HCT116 (cell line): ENCODE measurements at regions not wholly inside any gene's neighbourhood (a gene's known extent, or its start where the extent isn't known, plus 50 kb on each side); places are given as distances from the start of the nearest gene placed in this dataset.

ENCODE experiments used
- ATAC-seq: fragments of 200-7000 bp; cut with Tn5 transposase; 2 replicates; pipeline ENCODE4 v1.9.1; 2020; ENCODE audit warnings: mild to moderate bottlenecking, moderate library complexity
- BruUV-seq: library from RNA; stranded (reverse); fragments of 400-500 nt; replicated peaks from 2 replicates; lab custom pipeline; 2021; lab: Mats Ljungman, UMichigan
- CTCF ChIA-PET: fragments of 300-600 bp; sonication (Branson Sonifier 250); formaldehyde crosslinking; loops from one replicate; lab custom pipeline; 2021; ENCODE audit warnings: antibody characterized with exemption; lab: Charles Lee
- POLR2A ChIA-PET: fragments of 300-600, 350-600 bp; sonication (Branson Sonifier 250); formaldehyde crosslinking; loops from one replicate; lab custom pipeline; 2021; ENCODE audit warnings: antibody characterized with exemption; lab: Charles Lee
- RAD21 ChIA-PET, 2 experiments: fragments of 300-600 bp; sonication (Branson Sonifier 250); formaldehyde crosslinking; loops; one replicate each; lab custom pipeline; 2023; ENCODE audit warnings: low total read pairs in 2 of 2; ENCODE audit not compliant: uncharacterized antibody in 2 of 2, unreplicated experiment in 2 of 2, low non-redundant PET in 1 of 2; lab: Charles Lee
- DNase-seq: peaks from one replicate; pipeline ENCODE4 v3.0.0-alpha.2; 2010; ENCODE audit warnings: low read depth, low spot score
- H2AFZ ChIP-seq: fragments of 200-600 bp; shearing (Covaris generic), sonication (generic); 2 replicates; pipeline ENCODE4 v1.6.1; 2017; ENCODE audit warnings: low read depth, mixed run types, mixed read lengths, antibody characterized with exemption, low read length; ENCODE audit not compliant: poor library complexity, severe bottlenecking
- H3K27ac ChIP-seq: 2 replicates; pipeline ENCODE4 v1.5.1; 2012; ENCODE audit warnings: low read depth, low read length
- H3K27me3 ChIP-seq: fragments of 200-600 bp; sonication (generic); 2 replicates; pipeline ENCODE4 v1.6.1; 2016; ENCODE audit warnings: mixed run types, low read length, mixed read lengths; ENCODE audit not compliant: insufficient read depth
- H3K36me3 ChIP-seq, 2 experiments: fragments of 200-500 bp in 1 of 2; fragments of 200-600 bp in 1 of 2; sonication (Bioruptor generic) in 1 of 2; sonication (generic) in 1 of 2; 2 replicates each; pipeline versions ENCODE4 v1.5.1 to v1.6.1; 2014 to 2016; ENCODE audit warnings: low read length in 2 of 2, inconsistent platforms in 1 of 2, mixed read lengths in 1 of 2, mixed run types in 1 of 2; ENCODE audit not compliant: insufficient read depth in 2 of 2, control insufficient read depth in 1 of 2
- H3K4me1 ChIP-seq, 2 experiments: fragments of 200-600 bp in 1 of 2; sonication (generic) in 1 of 2; 2 replicates each; pipeline versions ENCODE4 v1.5.1 to v1.6.1; 2012 to 2017; ENCODE audit warnings: low read length in 2 of 2, inconsistent platforms in 1 of 2, mild to moderate bottlenecking in 1 of 2, mixed read lengths in 1 of 2, mixed run types in 1 of 2, moderate library complexity in 1 of 2; ENCODE audit not compliant: insufficient read depth in 2 of 2, control insufficient read depth in 1 of 2
- H3K4me2 ChIP-seq: fragments of 200-600 bp; sonication (generic); 2 replicates; pipeline ENCODE4 v1.6.1; 2017; ENCODE audit warnings: mixed run types, low read length, mixed read lengths
- H3K4me3 ChIP-seq, 2 experiments: fragments of 200-600 bp in 1 of 2; sonication (generic) in 1 of 2; replicated peaks in 1 of 2; 2 replicates each; pipeline ENCODE4 v1.5.1; 2011 to 2016; ENCODE audit warnings: low read length in 2 of 2, control low read depth in 1 of 2, low read depth in 1 of 2, mild to moderate bottlenecking in 1 of 2, mixed read lengths in 1 of 2, mixed run types in 1 of 2
- H3K79me2 ChIP-seq: fragments of 200-600 bp; sonication (generic); 2 replicates; pipeline ENCODE4 v1.6.1; 2017; ENCODE audit warnings: mild to moderate bottlenecking, mixed run types, low read length, moderate library complexity, mixed read lengths; ENCODE audit not compliant: insufficient read depth
- H3K9ac ChIP-seq: fragments of 200-600 bp; sonication (generic); 2 replicates; pipeline ENCODE4 v1.6.1; 2016; ENCODE audit warnings: low read length, mixed read lengths
- H3K9me2 ChIP-seq: fragments of 200-600 bp; sonication (generic), shearing (Covaris generic); 2 replicates; pipeline ENCODE4 v1.6.1; 2017; ENCODE audit warnings: mixed run types, mild to moderate bottlenecking, moderate library complexity; ENCODE audit not compliant: insufficient read depth
- H3K9me3 ChIP-seq, 2 experiments: fragments of 200-500 bp in 1 of 2; fragments of 200-600 bp in 1 of 2; sonication (Bioruptor generic) in 1 of 2; sonication (generic) in 1 of 2; 2 replicates each; pipeline ENCODE4 v1.6.1; 2014 to 2017; ENCODE audit warnings: low read length in 2 of 2, mixed read lengths in 2 of 2, inconsistent platforms in 1 of 2, low read depth in 1 of 2, mild to moderate bottlenecking in 1 of 2, mixed run types in 1 of 2, moderate library complexity in 1 of 2; ENCODE audit not compliant: control insufficient read depth in 1 of 2, insufficient read depth in 1 of 2
- H4K20me1 ChIP-seq: fragments of 200-600 bp; sonication (generic), shearing (Covaris generic); 2 replicates; pipeline ENCODE4 v1.6.1; 2017; ENCODE audit warnings: mixed run types, mild to moderate bottlenecking, moderate library complexity; ENCODE audit not compliant: insufficient read depth
- CEBPB ChIP-seq: IDR thresholded peaks from 2 replicates; pipeline ENCODE4 v1.6.1; 2012; ENCODE audit warnings: low read depth
- EGR1 ChIP-seq: IDR thresholded peaks from 2 replicates; pipeline ENCODE4 v1.6.1; 2012; ENCODE audit warnings: low read depth
- POLR2A ChIP-seq: IDR thresholded peaks from 2 replicates; pipeline ENCODE4 v1.7.0; 2011; ENCODE audit warnings: borderline replicate concordance; ENCODE audit not compliant: insufficient read depth, insufficient read length; ENCODE audit errors: extremely low read depth
- SIN3A ChIP-seq: IDR thresholded peaks from 2 replicates; pipeline ENCODE4 v1.6.1; 2012; ENCODE audit warnings: low read depth
- SRF ChIP-seq: IDR thresholded peaks from 2 replicates; pipeline ENCODE4 v1.6.1; 2012; ENCODE audit warnings: low read depth
- YY1 ChIP-seq: IDR thresholded peaks from 2 replicates; pipeline ENCODE4 v1.6.1; 2011; ENCODE audit warnings: low read length, low read depth, moderate library complexity, mild to moderate bottlenecking; ENCODE audit not compliant: insufficient replicate concordance; ENCODE audit errors: extremely low read depth
- ZFX ChIP-seq: fragments of 450-650 bp; IDR thresholded peaks from 2 replicates; pipeline ENCODE4 v1.6.1; 2017
- intact Hi-C: fragments of 100-400 bp; cut with micrococcal nuclease; formaldehyde crosslinking; loops from 2 replicates; pipeline ENCODE4 v1.10.0; 2022
- TF ChIP-seq, protein P1 (sequence below): IDR thresholded peaks from 2 replicates; pipeline ENCODE4 v1.6.1; 2012; ENCODE audit warnings: low read depth

DNA sequence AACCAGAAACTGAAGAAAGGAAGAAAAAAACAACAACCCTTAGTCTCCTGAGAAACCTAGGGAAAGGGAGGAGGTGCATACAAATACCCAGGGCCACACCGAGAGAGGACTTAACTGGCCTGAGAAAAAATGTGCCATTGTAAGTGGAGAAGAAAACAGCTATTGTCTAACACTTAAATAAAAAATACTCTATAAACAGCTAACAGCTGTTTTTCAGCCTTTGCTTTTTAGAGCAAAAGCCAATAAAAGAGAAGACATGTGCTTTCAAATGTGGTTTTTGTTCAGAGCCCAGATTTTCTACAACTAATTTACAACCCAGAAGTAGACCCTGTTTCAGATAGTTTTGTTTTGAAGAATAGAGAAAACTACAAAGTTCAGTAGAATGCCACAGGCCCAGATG lies 56.0 kb upstream of the SLC22A16 start:
- RAD21 ChIA-PET: no interaction called here

DNA sequence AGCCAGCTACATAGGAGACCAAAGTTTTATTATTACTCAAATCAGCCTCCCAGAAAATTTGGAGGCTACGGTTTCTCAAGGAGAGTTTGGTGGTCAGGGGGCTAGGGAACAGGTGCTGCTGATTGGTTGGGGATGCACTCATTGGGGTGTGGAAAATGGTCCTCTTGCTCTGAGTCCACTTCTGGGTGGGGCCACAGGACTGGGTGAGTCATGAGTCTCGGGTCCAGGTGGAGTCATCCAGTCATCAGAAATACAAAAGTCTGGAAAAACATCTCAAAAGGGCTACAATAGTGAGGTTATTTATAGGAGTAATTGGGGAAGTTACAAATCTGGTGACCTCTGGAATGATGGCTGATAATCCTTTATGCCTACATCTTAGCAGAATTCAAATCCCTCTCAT lies 54.3 kb upstream of the SLC22A16 start:
- H3K79me2 ChIP-seq: no peaks in the 10 kb centered on the region
- CTCF ChIA-PET: interaction anchor here (0.9 kb wide), 1 partner anchor 420 kb away, joined by 3 read pairs; no protein-coding TSS in a partner anchor
- peaks cover 0 to 32% of the 10 kb centered on the region in 2 experiments; a peak in 2 of 4 replicates for H3K4me1 ChIP-seq
- TF ChIP-seq ZFX (no peak), YY1 (no peak), POLR2A (no peak), SRF (no peak), SIN3A (no peak), CEBPB (no peak), EGR1 (no peak)
- TF ChIP-seq, protein P1, sequence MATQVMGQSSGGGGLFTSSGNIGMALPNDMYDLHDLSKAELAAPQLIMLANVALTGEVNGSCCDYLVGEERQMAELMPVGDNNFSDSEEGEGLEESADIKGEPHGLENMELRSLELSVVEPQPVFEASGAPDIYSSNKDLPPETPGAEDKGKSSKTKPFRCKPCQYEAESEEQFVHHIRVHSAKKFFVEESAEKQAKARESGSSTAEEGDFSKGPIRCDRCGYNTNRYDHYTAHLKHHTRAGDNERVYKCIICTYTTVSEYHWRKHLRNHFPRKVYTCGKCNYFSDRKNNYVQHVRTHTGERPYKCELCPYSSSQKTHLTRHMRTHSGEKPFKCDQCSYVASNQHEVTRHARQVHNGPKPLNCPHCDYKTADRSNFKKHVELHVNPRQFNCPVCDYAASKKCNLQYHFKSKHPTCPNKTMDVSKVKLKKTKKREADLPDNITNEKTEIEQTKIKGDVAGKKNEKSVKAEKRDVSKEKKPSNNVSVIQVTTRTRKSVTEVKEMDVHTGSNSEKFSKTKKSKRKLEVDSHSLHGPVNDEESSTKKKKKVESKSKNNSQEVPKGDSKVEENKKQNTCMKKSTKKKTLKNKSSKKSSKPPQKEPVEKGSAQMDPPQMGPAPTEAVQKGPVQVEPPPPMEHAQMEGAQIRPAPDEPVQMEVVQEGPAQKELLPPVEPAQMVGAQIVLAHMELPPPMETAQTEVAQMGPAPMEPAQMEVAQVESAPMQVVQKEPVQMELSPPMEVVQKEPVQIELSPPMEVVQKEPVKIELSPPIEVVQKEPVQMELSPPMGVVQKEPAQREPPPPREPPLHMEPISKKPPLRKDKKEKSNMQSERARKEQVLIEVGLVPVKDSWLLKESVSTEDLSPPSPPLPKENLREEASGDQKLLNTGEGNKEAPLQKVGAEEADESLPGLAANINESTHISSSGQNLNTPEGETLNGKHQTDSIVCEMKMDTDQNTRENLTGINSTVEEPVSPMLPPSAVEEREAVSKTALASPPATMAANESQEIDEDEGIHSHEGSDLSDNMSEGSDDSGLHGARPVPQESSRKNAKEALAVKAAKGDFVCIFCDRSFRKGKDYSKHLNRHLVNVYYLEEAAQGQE: no peak
- H3K4me2 ChIP-seq: no peak overlapping the region
- POLR2A ChIA-PET: no interaction called here
- H3K4me3 ChIP-seq: no peak overlapping the region
- no peak overlapping the region for H3K9ac ChIP-seq
- H3K27me3 ChIP-seq: no peaks in the 10 kb centered on the region
- no peak overlapping the region for H3K27ac ChIP-seq
- no TSS peak for BruUV-seq
- no peaks in the 10 kb centered on the region for H4K20me1 ChIP-seq
- RAD21 ChIA-PET: no interaction called here
- H3K9me3 ChIP-seq: peaks cover 0 to 5% of the 10 kb centered on the region in 2 experiments; a peak in 1 of 4 replicates
- DNase-seq: no peak
- no peak for ATAC-seq
- H2AFZ ChIP-seq: no peak overlapping the region
- intact Hi-C loops: no loop called here
- no peaks in the 10 kb centered on the region for H3K9me2 ChIP-seq
- H3K36me3 ChIP-seq: no peaks in the 10 kb centered on the region

More for the DNA sequence above, 56.0 kb upstream of the SLC22A16 start:
- Histone ChIP-seq H3K79me2 (no peaks in the 10 kb centered on the region), H3K27me3 (no peaks in the 10 kb centered on the region), H2AFZ (no peak overlapping the region), H3K4me3 (no peak overlapping the region), H3K27ac (no peak overlapping the region), H3K9ac (no peak overlapping the region), H3K36me3 (no peaks in the 10 kb centered on the region), H3K9me2 (no peaks in the 10 kb centered on the region), H3K9me3 (peaks cover 0 to 5% of the 10 kb centered on the region in 2 experiments; a peak in 1 of 4 replicates), H4K20me1 (no peaks in the 10 kb centered on the region), H3K4me1 (peaks cover 8 to 47% of the 10 kb centered on the region in 2 experiments), H3K4me2 (no peak overlapping the region)
- BruUV-seq: no TSS peak
- ATAC-seq: no peak
- CTCF ChIA-PET: no interaction called here
- TF ChIP-seq SIN3A: no peak
- no peak for TF ChIP-seq YY1
- DNase-seq: no peak
- intact Hi-C loops: no loop called here
- POLR2A ChIA-PET: interaction anchor here (1.3 kb wide), 1 partner anchor 342 kb away, joined by 4 read pairs; the partner anchor contains the start of gene AMD1
